ENCODE measurements at regions not wholly inside any gene's neighbourhood (a gene's known extent, or its start where the extent isn't known, plus 50 kb on each side); places are given as distances from the start of the nearest gene placed in this dataset.
"Not testable (repeated sequence)": the region's sequence is repeated elsewhere in the genome, so short reads cannot be mapped to it uniquely, and the experiment has no call there.

DNA sequence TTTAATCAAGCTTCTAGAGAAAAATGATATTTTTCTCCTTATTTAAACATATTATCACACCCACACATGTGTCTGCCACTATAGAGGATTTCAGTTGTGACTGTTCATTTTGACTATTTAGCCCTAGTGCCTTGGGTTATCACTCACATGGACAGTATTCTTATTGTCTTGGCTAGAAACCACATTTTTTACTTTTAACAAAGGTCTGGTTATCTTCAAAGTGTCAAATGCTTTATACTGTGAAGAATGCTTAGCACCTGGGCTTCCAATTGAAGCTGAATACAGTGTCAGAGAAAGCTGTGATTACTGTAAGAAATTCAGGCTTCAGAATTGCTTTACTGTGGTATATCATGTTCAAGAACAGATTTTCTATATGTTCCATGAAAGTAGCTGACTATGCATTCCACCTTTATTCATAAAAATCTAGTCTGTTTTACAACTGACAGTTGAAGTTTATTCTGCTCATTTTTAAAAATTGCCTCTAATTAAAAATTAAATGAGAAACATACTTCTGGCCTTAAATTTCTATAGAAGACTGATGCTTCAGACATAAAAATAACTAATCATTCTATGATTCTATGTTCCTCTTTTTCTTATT lies 278.6 kb downstream of the SEMA3D start:
- Mint-ChIP-seq H3K4me3 (no peak overlapping the region), H3K27me3 (ENCODE audit: low read depth) (no peaks in the 10 kb centered on the region), H3K27ac (no peak overlapping the region), H3K9me3 (no peaks in the 10 kb centered on the region), H3K36me3 (ENCODE audit: low read depth) (no peaks in the 10 kb centered on the region), H3K4me1 (ENCODE audit: low read depth) (no peaks in the 10 kb centered on the region)

DNA sequence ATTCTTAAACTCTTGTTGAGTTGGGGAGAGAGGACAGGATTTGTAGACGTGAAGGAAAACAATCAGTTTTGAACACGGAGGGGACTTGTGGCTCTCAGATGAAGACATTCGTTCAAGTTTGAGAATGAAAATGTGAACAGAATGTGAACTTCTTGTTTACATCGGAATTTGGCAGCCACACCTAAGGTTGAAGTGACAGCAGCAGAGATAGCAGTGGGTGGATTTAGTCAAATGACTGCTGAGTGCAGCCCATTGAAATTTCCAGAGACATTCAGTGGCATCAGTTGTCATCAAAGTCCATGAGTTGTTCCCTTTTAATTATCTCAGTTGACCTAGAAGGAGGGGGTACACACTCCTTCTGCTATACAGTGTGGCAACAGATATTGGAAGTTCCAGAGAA lies 280.0 kb downstream of the SEMA3D start:
- Mint-ChIP-seq H3K4me3 (no peak overlapping the region), H3K36me3 (ENCODE audit: low read depth) (no peaks in the 10 kb centered on the region), H3K4me1 (ENCODE audit: low read depth) (no peaks in the 10 kb centered on the region), H3K27ac (no peak overlapping the region), H3K27me3 (ENCODE audit: low read depth) (no peaks in the 10 kb centered on the region), H3K9me3 (no peaks in the 10 kb centered on the region)

DNA sequence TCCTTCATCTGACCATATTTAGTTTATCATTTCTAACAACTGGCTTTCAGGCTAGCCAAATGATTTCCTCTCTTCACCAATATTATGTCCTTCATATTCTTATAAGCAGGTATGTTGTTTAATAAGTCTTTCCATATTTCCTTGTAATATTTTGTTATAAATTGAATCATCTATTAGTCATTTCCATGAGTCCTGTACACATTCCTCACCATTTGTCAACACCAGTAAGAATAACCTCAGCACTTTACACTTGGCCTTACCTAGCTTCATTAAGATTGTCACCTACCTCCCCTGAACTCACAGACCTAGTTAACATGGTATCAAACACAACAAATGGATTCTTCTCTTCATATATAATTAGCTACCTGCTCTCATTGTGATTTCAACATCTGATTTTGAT lies 282.3 kb downstream of the SEMA3D start:
- H3K4me3 Mint-ChIP-seq: no peak overlapping the region
- no peak overlapping the region for H3K27ac Mint-ChIP-seq
- H3K36me3 Mint-ChIP-seq (ENCODE audit: low read depth): no peaks in the 10 kb centered on the region
- no peaks in the 10 kb centered on the region for H3K4me1 Mint-ChIP-seq (ENCODE audit: low read depth)
- H3K27me3 Mint-ChIP-seq (ENCODE audit: low read depth): no peaks in the 10 kb centered on the region
- H3K9me3 Mint-ChIP-seq: no peaks in the 10 kb centered on the region

DNA sequence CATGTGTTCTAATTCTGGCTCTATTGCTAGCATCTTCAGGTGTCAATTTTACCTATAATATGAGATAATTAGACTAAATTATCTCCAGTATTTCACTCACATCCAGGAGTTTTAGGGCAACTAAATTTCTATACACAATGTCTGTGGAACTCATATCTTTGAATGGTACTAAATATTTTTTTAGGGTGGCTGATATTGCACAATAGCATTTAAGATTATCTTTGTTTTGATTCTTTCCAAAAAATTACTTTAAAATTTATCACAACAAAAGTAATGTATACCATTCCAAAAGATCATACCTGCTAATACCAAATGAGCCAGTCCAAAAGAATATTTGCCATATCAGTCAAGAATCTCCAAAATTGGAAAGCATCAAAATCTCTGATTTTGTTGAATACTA lies 285.5 kb downstream of the SEMA3D start:
- Mint-ChIP-seq H3K9me3 (no peaks in the 10 kb centered on the region), H3K27ac (no peak overlapping the region), H3K36me3 (ENCODE audit: low read depth) (no peaks in the 10 kb centered on the region)

DNA sequence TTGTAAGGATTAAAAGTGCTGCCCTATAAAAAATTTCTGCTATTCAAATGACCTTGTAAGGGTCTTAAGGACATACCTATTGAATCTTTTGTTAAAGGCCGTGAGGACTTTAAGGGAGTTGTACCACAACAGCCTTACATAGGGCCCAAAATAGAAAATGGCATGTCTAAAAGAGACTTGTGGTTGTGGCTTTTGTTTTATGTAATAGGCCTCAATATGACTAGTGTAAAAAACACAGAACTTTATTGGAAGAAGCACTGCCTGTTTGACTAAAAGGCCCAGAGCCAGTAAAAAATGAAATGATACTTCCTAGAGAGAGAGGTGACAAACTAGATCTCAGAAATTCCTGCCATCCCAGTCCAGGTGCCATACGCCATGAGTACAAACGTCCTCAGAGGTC lies 286.6 kb downstream of the SEMA3D start:
- no peak overlapping the region for H3K4me3 Mint-ChIP-seq
- no peaks in the 10 kb centered on the region for H3K27me3 Mint-ChIP-seq (ENCODE audit: low read depth)
- no peak overlapping the region for H3K27ac Mint-ChIP-seq
- H3K4me1 Mint-ChIP-seq (ENCODE audit: low read depth): no peaks in the 10 kb centered on the region
- H3K36me3 Mint-ChIP-seq (ENCODE audit: low read depth): no peaks in the 10 kb centered on the region
- H3K9me3 Mint-ChIP-seq: no peaks in the 10 kb centered on the region

More for the DNA sequence above, 285.5 kb downstream of the SEMA3D start:
- Mint-ChIP-seq H3K27me3 (ENCODE audit: low read depth) (no peaks in the 10 kb centered on the region), H3K4me3 (no peak overlapping the region), H3K4me1 (ENCODE audit: low read depth) (no peaks in the 10 kb centered on the region)

DNA sequence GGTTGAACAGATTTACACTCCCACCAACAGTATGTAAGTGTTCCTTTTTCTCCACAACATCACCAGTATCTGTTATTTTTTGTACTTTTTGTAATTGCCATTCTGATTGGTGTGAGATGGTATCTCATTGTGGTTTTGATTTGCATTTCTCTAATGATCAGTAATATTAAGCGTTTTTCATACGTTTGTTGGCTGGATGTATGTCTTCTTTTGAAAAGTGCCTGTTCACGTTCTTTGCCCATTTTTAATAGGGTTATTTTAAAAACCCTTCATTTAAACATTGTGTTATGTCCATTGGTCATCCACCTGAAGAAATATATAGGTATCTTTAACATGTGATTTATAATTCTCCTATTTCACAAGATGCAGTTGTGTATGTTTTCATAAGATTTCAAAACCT lies 291.3 kb downstream of the SEMA3D start:
- H3K9me3 Mint-ChIP-seq: no peaks in the 10 kb centered on the region
- H3K4me3 Mint-ChIP-seq: no peak overlapping the region
- no peak overlapping the region for H3K27ac Mint-ChIP-seq
- no peaks in the 10 kb centered on the region for H3K4me1 Mint-ChIP-seq (ENCODE audit: low read depth)
- H3K27me3 Mint-ChIP-seq (ENCODE audit: low read depth): no peaks in the 10 kb centered on the region
- H3K36me3 Mint-ChIP-seq (ENCODE audit: low read depth): no peaks in the 10 kb centered on the region

DNA sequence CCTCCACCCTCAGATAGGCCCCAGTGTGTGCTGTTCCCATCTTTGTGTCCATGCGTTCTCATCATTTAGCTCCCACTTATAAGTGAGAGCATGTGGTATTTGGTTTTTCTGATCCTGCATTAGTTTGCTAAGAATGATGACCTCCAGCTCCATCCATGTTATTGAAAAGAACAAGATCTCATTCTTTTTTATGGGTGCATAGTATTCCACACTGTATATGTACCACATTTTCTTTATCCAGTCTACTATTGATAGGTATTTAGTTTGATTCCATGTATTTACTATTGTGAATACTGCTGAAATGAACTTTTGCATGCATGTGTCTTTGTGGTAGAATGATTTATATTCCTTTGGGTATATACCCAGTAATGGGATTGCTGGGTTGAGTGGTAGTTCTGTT lies 303.3 kb downstream of the SEMA3D start:
- H3K9me3 Mint-ChIP-seq; H3K4me3 Mint-ChIP-seq; H3K27ac Mint-ChIP-seq; H3K36me3 Mint-ChIP-seq (ENCODE audit: low read depth); H3K27me3 Mint-ChIP-seq (ENCODE audit: low read depth); H3K4me1 Mint-ChIP-seq (ENCODE audit: low read depth): not testable (repeated sequence)

DNA sequence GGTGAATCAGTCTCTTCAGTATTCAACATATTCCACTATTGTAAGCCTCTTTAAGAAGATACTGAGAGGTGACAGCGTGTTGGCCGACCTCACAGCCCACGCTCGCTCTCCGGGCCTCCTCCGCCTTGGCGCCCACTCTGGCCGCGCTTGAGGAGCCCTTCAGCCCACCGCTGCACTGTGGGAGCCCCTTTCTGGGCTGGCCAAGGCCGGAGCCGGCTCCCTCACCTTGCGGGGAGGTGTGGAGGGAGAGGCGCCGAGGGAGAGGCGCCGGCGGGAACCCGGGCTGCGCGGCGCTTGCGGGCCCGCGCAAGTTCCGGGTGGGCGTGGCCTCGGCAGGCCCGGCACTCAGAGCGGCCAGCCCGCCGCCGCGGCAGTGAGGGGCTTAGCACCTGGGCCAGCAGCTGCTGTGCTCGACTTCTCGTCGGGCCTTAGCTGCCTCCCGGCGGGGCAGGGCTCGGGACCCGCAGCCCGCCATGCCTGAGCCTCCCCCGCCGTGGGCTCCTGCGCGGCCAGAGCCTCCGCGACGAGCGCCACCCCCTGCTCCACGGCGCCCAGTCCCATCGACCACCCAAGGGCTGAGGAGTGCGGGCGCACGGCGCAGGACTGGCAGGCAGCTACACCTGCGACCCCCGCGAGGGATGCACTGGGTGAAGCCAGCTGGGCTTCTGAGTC lies 306.4 kb downstream of the SEMA3D start:
- not testable (repeated sequence) for H3K9me3 Mint-ChIP-seq; H3K27me3 Mint-ChIP-seq (ENCODE audit: low read depth); H3K36me3 Mint-ChIP-seq (ENCODE audit: low read depth); H3K4me3 Mint-ChIP-seq; H3K4me1 Mint-ChIP-seq (ENCODE audit: low read depth); H3K27ac Mint-ChIP-seq

DNA sequence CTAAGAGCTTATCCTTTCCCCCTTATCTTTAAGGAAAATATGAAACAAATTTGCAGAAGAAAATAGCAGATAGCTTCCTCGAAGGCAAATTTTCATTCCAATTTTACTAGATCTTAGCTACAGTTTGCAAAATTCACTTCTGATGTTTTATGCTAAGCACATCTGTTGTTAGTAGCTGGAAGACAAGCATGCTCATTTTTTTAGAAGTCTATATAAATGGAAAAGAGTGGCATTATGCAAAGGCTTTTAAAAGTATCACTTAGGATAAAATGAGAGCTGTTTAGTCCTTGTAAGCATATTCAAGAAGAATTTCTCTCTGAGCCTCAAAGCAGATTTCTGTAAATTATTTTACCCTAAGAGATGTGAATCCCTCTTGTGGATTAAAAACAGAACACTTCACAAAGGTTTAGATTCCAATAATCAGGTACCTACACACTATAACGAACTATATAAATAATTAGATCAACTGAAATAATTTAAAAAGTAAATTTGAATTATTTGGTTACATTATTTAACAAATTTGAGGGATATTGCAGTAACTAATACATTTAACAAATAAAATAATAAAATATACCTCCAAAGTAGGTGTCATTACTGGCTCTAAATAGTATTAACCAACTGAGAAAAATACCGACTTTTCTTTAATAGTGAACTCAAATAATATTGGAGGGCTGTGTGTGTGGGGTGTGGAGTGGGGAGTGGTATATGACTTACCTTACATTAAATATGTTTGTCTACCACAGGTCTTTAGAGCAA lies 307.1 kb downstream of the SEMA3D start:
- Mint-ChIP-seq H3K27me3 (ENCODE audit: low read depth) (no peaks in the 10 kb centered on the region), H3K4me3 (no peak overlapping the region), H3K36me3 (ENCODE audit: low read depth) (no peaks in the 10 kb centered on the region), H3K27ac (no peak overlapping the region), H3K4me1 (ENCODE audit: low read depth) (no peaks in the 10 kb centered on the region), H3K9me3 (no peaks in the 10 kb centered on the region)

DNA sequence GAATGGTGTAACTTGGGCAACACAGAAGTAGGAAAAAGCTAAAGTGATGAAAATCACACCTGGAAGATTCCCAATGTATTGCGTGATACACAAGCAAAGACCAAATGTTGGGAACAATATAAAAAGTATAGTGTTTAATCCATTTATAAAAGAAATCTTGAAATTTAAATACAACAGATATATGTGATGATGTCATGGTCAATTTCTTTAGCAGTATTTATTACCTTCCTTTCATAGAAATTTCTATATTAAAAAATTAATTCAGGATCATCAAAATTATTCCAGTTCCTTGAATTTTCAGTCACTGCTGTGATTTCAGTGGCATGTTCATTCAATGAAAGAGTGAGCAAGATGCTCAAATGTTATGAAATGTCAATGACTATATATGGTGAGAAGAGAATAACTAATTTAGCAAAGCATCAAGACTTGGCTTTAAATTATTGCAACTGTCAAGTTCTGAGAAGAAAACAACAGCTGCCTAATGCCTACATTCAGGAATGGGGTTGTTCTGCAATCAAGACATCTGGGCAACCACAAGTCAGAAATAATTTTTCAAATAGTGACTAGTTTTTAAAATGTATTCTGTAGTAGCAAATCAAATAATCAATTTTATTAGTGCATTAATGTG lies 308.8 kb downstream of the SEMA3D start:
- no peaks in the 10 kb centered on the region for H3K27me3 Mint-ChIP-seq (ENCODE audit: low read depth)
- no peaks in the 10 kb centered on the region for H3K9me3 Mint-ChIP-seq
- H3K4me3 Mint-ChIP-seq: no peak overlapping the region
- H3K36me3 Mint-ChIP-seq (ENCODE audit: low read depth): no peaks in the 10 kb centered on the region
- H3K27ac Mint-ChIP-seq: no peak overlapping the region
- no peaks in the 10 kb centered on the region for H3K4me1 Mint-ChIP-seq (ENCODE audit: low read depth)

DNA sequence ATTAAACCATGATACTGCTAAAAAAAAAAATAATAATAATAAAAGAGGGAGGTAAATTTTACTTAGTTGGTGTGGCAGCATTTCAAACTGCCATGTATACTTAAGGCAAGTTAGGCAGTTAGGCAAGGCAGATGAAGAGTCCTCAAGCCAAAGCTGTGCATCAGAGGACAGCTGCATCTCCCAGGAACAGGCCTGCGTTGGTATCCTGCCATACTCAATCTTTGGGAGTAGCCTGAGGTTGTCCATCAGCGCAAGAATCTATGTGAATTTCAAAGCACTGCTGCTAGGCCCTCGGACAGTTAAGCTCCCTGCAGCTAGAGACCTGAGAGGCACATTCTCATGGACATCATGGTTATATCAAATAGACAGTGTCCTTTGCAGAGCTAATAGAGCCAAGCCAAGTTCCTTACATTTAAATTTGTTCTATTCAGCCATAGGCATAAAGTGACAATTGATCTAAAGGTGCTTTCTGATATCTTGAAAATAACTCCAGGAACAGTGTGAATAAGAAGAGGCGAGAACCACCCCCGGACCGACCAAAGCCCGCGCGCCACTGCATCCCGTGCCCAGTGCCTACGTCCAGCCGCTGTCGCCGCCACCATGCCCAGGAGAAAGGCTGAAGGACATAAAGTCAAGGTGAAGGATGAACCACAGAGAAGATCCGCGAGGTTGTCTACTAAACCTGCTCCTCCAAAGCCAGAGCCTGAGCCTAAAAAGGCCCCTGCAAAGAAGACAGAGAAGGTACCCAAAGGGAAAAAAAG lies 310.6 kb downstream of the SEMA3D start:
- H3K36me3 Mint-ChIP-seq (ENCODE audit: low read depth): no peaks in the 10 kb centered on the region
- H3K27me3 Mint-ChIP-seq (ENCODE audit: low read depth): no peaks in the 10 kb centered on the region
- no peak overlapping the region for H3K4me3 Mint-ChIP-seq
- no peaks in the 10 kb centered on the region for H3K9me3 Mint-ChIP-seq
- no peaks in the 10 kb centered on the region for H3K4me1 Mint-ChIP-seq (ENCODE audit: low read depth)
- H3K27ac Mint-ChIP-seq: no peak overlapping the region

DNA sequence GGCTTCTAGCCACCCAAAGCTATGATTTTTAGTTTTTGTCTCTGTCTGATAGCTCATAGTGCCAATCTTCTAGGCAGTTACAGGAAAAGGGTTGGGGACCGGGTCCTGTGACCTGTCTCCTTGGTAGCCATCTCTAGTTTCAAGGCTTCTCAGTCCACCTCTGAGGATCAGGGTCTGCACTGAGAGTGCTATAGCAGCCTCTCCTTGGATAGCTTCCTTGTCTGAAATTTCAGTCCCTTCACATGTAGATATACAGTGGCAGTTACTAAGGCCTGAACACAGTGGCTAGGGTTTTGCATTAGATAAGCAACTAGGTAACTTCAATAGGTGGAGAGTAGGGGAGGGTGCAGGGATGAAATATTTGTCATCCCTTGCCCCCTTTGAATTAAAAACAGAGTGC lies 321.3 kb downstream of the SEMA3D start:
- H3K4me3 Mint-ChIP-seq: no peak overlapping the region
- no peaks in the 10 kb centered on the region for H3K9me3 Mint-ChIP-seq
- no peaks in the 10 kb centered on the region for H3K4me1 Mint-ChIP-seq (ENCODE audit: low read depth)
- H3K27me3 Mint-ChIP-seq (ENCODE audit: low read depth): no peaks in the 10 kb centered on the region
- no peak overlapping the region for H3K27ac Mint-ChIP-seq
- H3K36me3 Mint-ChIP-seq (ENCODE audit: low read depth): no peaks in the 10 kb centered on the region

DNA sequence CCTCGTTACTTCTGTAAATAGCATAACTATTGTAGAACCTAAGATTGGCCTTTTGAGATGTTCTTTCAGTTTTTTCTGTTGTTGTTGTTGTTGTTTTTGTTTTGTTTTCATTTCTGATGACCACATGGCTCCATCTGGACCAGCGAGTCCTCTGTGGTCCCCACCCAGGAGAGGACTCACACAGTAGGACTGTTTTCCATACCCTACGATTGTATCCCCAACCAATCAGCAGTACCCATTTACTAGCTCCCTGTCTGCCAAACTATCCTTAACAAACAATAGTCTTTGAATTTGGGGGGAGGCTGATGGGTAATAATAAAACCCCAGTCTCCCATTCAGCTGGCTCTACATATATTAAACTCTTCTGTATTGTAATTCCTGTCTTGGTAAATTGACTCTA lies 329.5 kb downstream of the SEMA3D start:
- Mint-ChIP-seq H3K27me3 (ENCODE audit: low read depth) (no peaks in the 10 kb centered on the region), H3K27ac (no peak overlapping the region), H3K9me3 (no peaks in the 10 kb centered on the region), H3K4me3 (no peak overlapping the region), H3K36me3 (ENCODE audit: low read depth) (no peaks in the 10 kb centered on the region), H3K4me1 (ENCODE audit: low read depth) (no peaks in the 10 kb centered on the region)

DNA sequence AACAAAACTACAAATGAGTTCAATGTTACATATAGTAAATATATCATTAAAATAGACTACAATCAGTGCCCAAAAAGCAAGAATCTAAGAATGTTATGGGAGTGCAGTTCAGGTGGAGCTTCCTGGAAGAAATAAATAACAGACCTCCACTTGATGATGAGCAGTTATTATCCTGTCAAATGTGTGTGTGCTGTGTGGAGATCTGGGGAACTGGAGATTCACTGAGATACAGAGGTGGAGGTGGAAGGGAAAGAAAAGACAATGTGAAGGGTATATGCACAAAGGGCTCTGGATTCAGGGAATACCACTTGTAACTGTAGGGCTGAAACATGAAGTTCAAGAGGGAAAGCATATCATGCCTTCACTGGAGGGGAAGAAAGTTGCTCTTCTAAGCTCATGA lies 331.1 kb downstream of the SEMA3D start:
- no peaks in the 10 kb centered on the region for H3K27me3 Mint-ChIP-seq (ENCODE audit: low read depth)
- H3K9me3 Mint-ChIP-seq: no peaks in the 10 kb centered on the region
- H3K4me1 Mint-ChIP-seq (ENCODE audit: low read depth): no peaks in the 10 kb centered on the region
- no peaks in the 10 kb centered on the region for H3K36me3 Mint-ChIP-seq (ENCODE audit: low read depth)
- no peak overlapping the region for H3K27ac Mint-ChIP-seq
- H3K4me3 Mint-ChIP-seq: no peak overlapping the region
